Stimulated activated CD4-positive, alpha-beta T cell treated with anti-CD3 and anti-CD28 coated beads, TNF-alpha, amount 100 ng/mL, for 24 hours (primary cell): ENCODE measurements at regions not wholly inside any gene's neighbourhood (a gene's known extent, or its start where the extent isn't known, plus 50 kb on each side); places are given as distances from the start of the nearest gene placed in this dataset.

Experiments
- DNase-seq, 3 experiments: peaks; one replicate each; pipeline ENCODE4 v3.0.0-alpha.2; 2020; ENCODE audit warnings: low read depth in 3 of 3

GRCh38 chr12:92032101-92032500, 113.5 kb downstream of the BTG1 start:
- DNase-seq = no peak

- peak in 1 of 3 experiments; percentile 27 for DNase-seq
These were observed 115.0 kb downstream of the BTG1 start for GRCh38 chr12:92030618-92031017.

- DNase-seq = no peak
These were observed 115.6 kb downstream of the BTG1 start for GRCh38 chr12:92029902-92030586.

- DNase-seq = no peak
These were observed 116.5 kb downstream of the BTG1 start for GRCh38 chr12:92029136-92029535.

GRCh38 chr12:92028441-92028709, 117.3 kb downstream of the BTG1 start:
- DNase-seq = no peak

- no peak for DNase-seq
These were observed 117.8 kb downstream of the BTG1 start for GRCh38 chr12:92027701-92028440.

- no peak for DNase-seq
These were observed 118.4 kb downstream of the BTG1 start for GRCh38 chr12:92027243-92027642.

GRCh38 chr12:92025462-92026207, 120.0 kb downstream of the BTG1 start:
- DNase-seq = no peak

- DNase-seq = no peak
These were observed 123.6 kb downstream of the BTG1 start for GRCh38 chr12:92022093-92022492.

- DNase-seq = no peak
These were observed 124.0 kb downstream of the BTG1 start for GRCh38 chr12:92021666-92022035.

GRCh38 chr12:92020983-92021665, 124.5 kb downstream of the BTG1 start:
- no peak for DNase-seq

- no peak for DNase-seq
These were observed 126.0 kb downstream of the BTG1 start for GRCh38 chr12:92019491-92020277.

GRCh38 chr12:92012691-92013090, 133.0 kb downstream of the BTG1 start:
- DNase-seq = no peak

- no peak for DNase-seq
These were observed 134.6 kb downstream of the BTG1 start for GRCh38 chr12:92010853-92011701.

- DNase-seq = no peak
These were observed 135.3 kb downstream of the BTG1 start for GRCh38 chr12:92010368-92010767.

GRCh38 chr12:92008345-92008744, 137.3 kb downstream of the BTG1 start:
- no peak for DNase-seq

GRCh38 chr12:92007787-92008186, 137.9 kb downstream of the BTG1 start:
- no peak for DNase-seq

GRCh38 chr12:92003701-92004100, 141.9 kb downstream of the BTG1 start:
- DNase-seq = no peak

- no peak for DNase-seq
These were observed 142.8 kb downstream of the BTG1 start for GRCh38 chr12:92002673-92003382.

- no peak for DNase-seq
These were observed 143.4 kb downstream of the BTG1 start for GRCh38 chr12:92002195-92002649.
